Activated B cell treated with CpG ODN at 0.5 μM for 24 hours (primary cell): ENCODE measurements at regions not wholly inside any gene's neighbourhood (a gene's known extent, or its start where the extent isn't known, plus 50 kb on each side); places are given as distances from the start of the nearest gene placed in this dataset.

Experiments
- ATAC-seq: fragments of 200-7000 bp; cut with Tn5 transposase; one replicate; pipeline ENCODE4 v1.10.0; 2021; ENCODE audit warnings: low read depth, mild to moderate bottlenecking, moderate library complexity
- CTCF ChIA-PET: fragments of 350-600 bp; sonication (Branson Sonifier 250); formaldehyde crosslinking; loops from one replicate; lab custom pipeline; 2021; ENCODE audit warnings: antibody characterized with exemption; lab: Charles Lee
- POLR2A ChIA-PET: fragments of 350-600 bp; sonication (Branson Sonifier 250); formaldehyde crosslinking; loops from one replicate; lab custom pipeline; 2021; ENCODE audit warnings: antibody characterized with exemption; lab: Charles Lee
- DNase-seq: peaks from one replicate; pipeline ENCODE4 v3.0.0; 2022
- H3K27ac Mint-ChIP-seq: one replicate; pipeline ENCODE4 v1.8.0; 2020; ENCODE audit warnings: mixed read lengths
- H3K27me3 Mint-ChIP-seq: one replicate; pipeline ENCODE4 v1.8.0; 2021; ENCODE audit warnings: mixed read lengths
- H3K36me3 Mint-ChIP-seq: one replicate; pipeline ENCODE4 v1.8.0; 2021; ENCODE audit warnings: low read depth, mixed read lengths
- H3K4me1 Mint-ChIP-seq: one replicate; pipeline ENCODE4 v1.8.0; 2021; ENCODE audit warnings: mixed read lengths
- H3K4me3 Mint-ChIP-seq: one replicate; pipeline ENCODE4 v1.8.0; 2020; ENCODE audit warnings: mild to moderate bottlenecking, mixed read lengths
- H3K9me3 Mint-ChIP-seq: one replicate; pipeline ENCODE4 v1.8.0; 2020; ENCODE audit warnings: mixed read lengths
- CTCF ChIP-seq: fragments of 200-600 bp; IDR thresholded peaks from one replicate; pipeline ENCODE4 v1.8.0; 2022; ENCODE audit warnings: antibody characterized with exemption, mild to moderate bottlenecking
- intact Hi-C: fragments of 100-400 bp; cut with micrococcal nuclease; formaldehyde crosslinking; loops from one replicate; pipeline ENCODE4 v1.15.1; 2024

- DNase-seq: no peak
- H3K36me3 Mint-ChIP-seq: no peaks in the 10 kb centered on the region
- H3K4me1 Mint-ChIP-seq: no peaks in the 10 kb centered on the region
- intact Hi-C loops: no loop called here
- CTCF ChIA-PET: no interaction called here
- POLR2A ChIA-PET: no interaction called here
- no peak for ATAC-seq
- no peak overlapping the region for H3K27ac Mint-ChIP-seq
- H3K27me3 Mint-ChIP-seq: no peaks in the 10 kb centered on the region
- TF ChIP-seq CTCF: no peak
- H3K9me3 Mint-ChIP-seq: no peaks in the 10 kb centered on the region
- no peak overlapping the region for H3K4me3 Mint-ChIP-seq
Observed at GRCh38 chr2:67572721-67573435, 175.7 kb downstream of the ETAA1 start.

GRCh38 chr2:67574230-67574629, 177.1 kb downstream of the ETAA1 start:
- ATAC-seq (no peak), DNase-seq (no peak)
- Mint-ChIP-seq H3K27me3 (no peaks in the 10 kb centered on the region), H3K36me3 (no peaks in the 10 kb centered on the region), H3K27ac (no peak overlapping the region), H3K4me3 (no peak overlapping the region), H3K4me1 (no peaks in the 10 kb centered on the region), H3K9me3 (no peaks in the 10 kb centered on the region)
- intact Hi-C loops: no loop called here
- ChIA-PET POLR2A (no interaction called here), CTCF (no interaction called here)
- no peak for TF ChIP-seq CTCF

- ATAC-seq (no peak), DNase-seq (no peak)
- intact Hi-C loops: no loop called here
- Mint-ChIP-seq H3K4me3 (no peak overlapping the region), H3K4me1 (no peaks in the 10 kb centered on the region), H3K27me3 (no peaks in the 10 kb centered on the region), H3K9me3 (no peaks in the 10 kb centered on the region), H3K27ac (no peak overlapping the region), H3K36me3 (no peaks in the 10 kb centered on the region)
- TF ChIP-seq CTCF: no peak
- ChIA-PET POLR2A (no interaction called here), CTCF (no interaction called here)
Observed at GRCh38 chr2:67576226-67576625, 179.1 kb downstream of the ETAA1 start.

GRCh38 chr2:67576991-67577390, 179.9 kb downstream of the ETAA1 start:
- ATAC-seq (no peak), DNase-seq (no peak)
- H3K36me3 Mint-ChIP-seq: no peaks in the 10 kb centered on the region
- H3K27ac Mint-ChIP-seq: no peak overlapping the region
- H3K27me3 Mint-ChIP-seq: no peaks in the 10 kb centered on the region
- no peak overlapping the region for H3K4me3 Mint-ChIP-seq
- intact Hi-C loops: no loop called here
- ChIA-PET CTCF (no interaction called here), POLR2A (no interaction called here)
- no peaks in the 10 kb centered on the region for H3K9me3 Mint-ChIP-seq
- H3K4me1 Mint-ChIP-seq: no peaks in the 10 kb centered on the region
- no peak for TF ChIP-seq CTCF

- Mint-ChIP-seq H3K4me1 (no peaks in the 10 kb centered on the region), H3K9me3 (peaks cover 4% of the 10 kb centered on the region), H3K27ac (no peak overlapping the region), H3K36me3 (no peaks in the 10 kb centered on the region), H3K27me3 (no peaks in the 10 kb centered on the region), H3K4me3 (no peak overlapping the region)
- no peak for TF ChIP-seq CTCF
- ATAC-seq (no peak), DNase-seq (no peak)
- ChIA-PET CTCF (no interaction called here), POLR2A (no interaction called here)
- intact Hi-C loops: no loop called here
Observed at GRCh38 chr2:67579216-67579615, 182.1 kb downstream of the ETAA1 start.
